IPS-NIHi11 (cell line): ENCODE measurements at regions not wholly inside any gene's neighbourhood (a gene's known extent, or its start where the extent isn't known, plus 50 kb on each side); places are given as distances from the start of the nearest gene placed in this dataset.
"Not testable (repeated sequence)": the region's sequence is repeated elsewhere in the genome, so short reads cannot be mapped to it uniquely, and the experiment has no call there.

Source experiments
- DNase-seq: peaks from one replicate; pipeline ENCODE4 v3.0.0; 2012; ENCODE audit warnings: mixed read lengths, low spot score

DNA sequence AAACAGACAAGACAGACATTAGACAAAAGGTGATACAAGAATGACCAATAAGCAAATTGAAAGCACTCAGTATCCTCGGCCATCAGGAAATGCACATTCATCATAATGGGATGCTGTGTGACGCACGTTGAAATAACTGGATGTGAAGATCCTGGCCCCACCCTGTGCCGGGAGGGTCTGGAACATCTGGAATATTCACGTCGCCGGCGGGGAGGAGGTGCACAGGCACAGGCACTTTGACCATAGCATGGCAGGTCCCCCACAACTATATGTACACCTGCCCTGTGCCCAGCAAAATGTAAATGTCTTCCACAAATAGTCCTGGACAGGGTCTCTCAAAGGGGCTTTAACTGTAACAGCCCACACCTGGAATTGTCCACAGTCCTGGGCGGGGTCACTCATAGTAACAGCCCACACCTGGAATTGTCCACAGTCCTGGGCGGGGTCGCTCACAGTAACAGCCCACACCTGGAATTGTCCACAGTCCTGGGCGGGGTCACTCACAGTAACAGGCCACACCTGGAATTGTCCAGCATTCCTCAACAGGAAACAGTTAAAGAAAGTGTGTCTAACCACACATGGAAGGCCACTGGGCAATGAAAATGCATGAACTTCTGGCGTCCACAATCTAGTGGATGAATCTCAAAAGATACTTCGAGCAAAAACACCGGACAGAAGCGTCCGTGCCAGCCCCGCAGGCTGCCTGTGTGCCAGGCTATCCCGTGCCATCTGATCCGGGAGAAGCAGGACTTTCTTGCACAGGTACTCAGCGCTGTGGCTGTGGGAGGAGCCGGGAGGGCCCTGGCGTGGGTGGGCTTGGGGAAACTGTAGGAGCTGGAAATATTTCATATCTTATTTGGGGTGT lies 113.4 kb downstream of the RTP5 start:
- DNase-seq: no peak

DNA sequence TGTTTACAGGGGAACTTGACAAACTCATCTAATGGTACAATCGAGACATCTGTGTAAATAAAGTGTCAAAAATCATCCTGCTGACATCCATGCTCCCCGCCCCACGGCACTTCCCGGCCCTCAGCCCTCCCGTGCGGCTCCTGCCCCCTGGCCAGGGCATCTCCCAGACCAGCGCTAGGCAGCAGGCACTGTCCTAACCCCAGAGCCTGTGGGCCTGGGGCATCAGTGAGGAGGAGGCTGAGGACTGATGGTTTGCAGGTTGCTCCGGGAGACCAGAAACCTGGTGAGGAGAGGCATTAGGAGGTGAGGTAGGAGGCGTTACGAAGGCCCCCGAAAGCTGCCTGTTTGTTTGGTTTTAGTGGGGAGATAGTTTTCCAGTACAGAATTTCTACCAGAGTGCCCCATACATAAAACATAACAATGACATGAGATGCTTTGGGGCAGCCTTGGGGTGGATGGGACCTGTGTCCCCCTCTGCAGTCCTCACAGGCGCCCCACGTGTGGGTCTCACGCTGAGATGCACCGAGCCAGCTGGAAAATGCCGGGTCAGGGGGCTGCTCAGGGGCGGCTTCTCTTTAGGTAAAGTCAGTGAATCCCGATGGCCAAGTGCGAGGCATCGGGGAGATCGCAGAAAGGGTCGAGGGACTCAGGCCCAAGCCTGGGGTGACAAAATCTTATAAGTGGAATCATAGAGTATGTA lies 114.2 kb downstream of the RTP5 start:
- no peak for DNase-seq

DNA sequence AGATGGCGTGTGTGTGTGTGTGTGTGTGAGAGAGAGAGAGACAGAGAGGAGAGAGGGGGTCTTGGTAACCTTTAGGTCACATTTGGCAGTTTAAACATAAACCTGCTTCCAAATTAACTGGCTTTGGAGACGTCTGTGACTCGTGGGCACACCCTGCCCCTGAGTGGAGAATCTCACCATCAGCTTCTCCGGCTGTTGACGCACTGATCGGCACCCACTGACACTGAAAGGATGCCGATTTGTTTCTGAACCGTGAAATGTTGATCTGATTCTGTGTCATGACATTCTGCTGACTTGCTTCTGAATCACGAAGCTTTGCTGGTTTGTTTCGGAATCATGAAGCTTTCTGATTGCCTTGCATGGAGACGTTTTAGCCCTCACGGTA lies 114.7 kb downstream of the RTP5 start:
- DNase-seq: no peak

DNA sequence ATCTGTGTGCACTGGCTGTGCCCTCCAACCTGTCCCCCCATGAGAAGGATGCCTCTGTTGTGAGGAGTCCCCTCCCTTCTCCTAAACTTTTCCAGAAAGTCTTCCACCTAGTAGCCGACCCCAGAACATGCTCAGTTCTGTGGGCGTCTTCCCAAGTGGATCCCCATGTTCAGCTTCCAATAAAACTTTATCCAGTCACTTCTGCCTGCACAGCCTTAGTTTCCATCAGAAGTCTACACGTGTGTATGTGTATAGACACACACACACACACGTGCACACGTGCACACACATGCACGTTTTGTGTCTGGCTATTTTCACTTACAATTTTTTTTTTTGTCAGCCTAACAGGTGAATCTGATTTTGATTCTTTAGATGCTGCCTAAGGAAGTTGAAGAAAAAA lies 115.1 kb downstream of the RTP5 start:
- no peak for DNase-seq

DNA sequence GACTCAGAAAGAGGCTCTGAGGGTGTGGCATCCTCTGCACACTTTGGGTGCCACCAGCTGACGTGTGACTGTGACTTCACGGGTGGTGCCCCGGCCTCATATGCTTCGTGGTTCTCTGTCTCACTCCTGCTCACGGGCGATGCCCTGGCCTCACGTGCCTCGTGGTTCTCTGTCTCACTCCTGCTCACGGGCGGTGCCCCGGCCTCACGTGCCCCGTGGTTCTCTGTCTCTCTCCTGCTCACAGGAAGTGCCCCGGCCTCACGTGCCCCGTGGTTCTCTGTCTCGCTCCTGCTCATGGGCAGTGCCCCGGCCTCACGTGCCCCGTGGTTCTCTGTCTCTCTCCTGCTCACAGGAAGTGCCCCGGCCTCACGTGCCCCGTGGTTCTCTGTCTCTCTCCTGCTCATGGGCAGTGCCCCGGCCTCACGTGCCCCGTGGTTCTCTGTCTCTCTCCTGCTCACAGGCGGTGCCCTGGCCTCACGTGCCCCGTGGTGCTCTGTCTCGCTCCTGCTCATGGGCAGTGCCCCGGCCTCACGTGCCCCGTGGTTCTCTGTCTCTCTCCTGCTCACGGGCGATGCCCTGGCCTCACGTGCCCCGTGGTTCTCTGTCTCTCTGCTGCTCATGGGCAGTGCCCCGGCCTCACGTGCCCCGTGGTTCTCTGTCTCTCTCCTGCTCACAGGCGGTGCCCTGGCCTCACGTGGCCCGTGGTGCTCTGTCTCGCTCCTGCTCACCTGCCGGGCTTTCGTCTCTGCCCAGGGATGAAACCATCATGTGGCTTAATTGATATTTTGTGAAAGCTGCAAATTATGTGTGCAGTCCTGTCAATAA lies 115.8 kb downstream of the RTP5 start:
- not testable (repeated sequence) for DNase-seq

DNA sequence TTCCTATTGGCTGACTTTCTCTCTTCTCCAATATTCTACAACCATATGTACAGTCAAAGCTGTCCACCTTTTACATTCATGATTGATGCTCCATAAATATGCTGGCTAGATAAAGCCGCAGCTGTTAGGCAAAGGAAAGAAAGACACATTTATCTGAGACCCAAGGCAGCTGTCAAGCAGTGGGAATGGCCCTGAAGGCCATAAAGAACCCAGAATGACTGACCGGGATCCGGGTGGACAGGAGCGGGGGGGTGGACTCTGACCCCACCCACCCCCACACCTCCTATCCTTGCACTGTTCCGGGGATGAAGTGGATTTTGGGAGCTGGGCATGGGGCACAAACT lies 116.4 kb downstream of the RTP5 start:
- no peak for DNase-seq

DNA sequence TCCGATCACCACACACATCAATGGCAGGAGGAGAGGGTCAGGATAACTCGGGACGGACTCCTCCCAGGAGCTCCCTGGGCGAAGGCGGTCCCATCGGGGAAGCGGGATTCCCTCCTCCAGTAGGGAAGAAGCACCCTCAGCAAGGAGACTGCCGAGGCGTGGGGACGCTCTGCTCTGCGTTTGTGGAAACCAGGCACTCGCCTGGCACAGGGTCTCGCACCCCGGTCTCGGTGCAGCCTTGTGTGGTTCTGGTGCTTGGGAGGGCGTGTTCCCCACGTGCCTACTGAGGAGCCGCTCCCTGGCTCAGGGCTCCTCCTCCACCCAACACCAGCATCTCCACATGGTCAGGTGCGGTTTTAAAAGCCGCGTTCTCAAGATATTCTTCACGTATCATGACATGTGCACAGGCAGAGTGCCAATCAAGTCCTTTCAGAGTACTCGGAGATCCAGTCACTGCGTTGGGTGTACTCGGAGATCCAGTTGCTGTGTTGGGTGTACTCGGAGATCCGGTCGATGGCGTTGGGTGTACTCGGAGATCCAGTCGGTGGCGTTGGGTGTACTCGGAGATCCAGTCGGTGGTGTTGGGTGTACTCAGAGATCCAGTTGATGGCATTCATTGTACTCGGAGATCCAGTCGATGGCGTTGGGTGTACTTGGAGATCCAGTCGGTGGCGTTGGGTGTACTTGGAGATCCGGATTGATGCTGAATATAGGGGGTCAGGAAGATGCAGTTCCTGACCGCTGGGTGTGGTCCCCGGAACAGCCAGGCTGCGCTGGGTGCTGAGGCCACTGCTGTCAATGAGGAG lies 117.5 kb downstream of the RTP5 start:
- no peak for DNase-seq

DNA sequence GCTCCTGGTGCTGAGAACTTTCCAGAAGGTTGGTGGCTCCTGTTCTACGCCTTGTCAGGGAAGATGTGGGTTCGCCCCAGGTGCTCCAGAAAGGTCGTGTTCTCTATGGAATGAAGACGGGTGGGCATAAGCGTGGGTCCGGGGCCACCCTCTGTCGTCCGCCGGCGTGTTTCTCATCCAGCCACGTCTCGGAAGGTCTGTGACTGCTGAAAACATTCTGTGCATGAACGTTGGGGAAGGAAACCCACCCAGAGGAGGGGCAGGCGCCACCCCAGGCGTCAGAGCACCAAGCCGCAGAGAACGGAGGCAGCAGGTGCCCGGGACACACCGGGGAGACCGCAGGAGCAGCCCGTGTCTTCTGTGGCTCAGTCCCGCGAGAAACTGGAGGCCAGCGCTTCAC lies 118.2 kb downstream of the RTP5 start:
- DNase-seq: no peak

DNA sequence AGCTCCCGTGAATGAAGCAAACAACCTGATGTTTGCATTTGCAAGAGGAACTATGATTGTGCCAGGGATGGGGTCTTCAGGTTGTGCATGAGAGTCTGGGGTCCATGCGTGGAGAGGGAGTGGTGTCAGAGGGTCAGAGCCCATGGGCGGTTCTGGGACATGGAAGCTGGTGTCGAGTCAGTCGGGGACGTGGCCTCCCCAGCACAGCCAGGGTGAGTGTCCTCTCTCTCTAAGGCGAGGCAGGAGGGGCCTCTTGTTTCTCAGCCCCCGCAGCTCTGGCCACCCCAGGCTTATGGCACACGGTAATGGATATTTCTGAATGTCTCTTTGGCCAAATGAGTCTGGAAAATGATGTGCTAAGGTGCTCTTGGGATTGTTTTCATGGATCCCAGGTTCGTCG lies 118.6 kb downstream of the RTP5 start:
- DNase-seq: no peak

DNA sequence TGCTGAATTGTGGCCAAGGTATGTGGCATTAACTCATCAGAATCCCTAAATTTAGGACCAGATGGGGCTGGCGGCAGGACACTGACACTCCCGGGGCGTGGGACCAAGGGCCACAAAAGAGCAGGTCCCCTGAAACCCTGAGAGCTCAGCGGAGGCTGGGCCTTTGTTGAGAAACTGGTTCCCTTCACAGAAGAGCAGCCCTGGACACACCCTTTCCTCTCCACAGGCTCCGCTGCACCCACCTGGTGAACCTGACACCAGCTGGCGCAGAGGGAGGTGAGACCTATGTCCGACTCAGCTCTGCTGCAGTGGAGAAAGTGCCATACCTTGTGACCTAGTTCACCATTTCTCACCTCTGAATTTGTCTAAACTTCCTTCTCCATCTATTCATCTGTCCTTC lies 119.5 kb downstream of the RTP5 start:
- no peak for DNase-seq

DNA sequence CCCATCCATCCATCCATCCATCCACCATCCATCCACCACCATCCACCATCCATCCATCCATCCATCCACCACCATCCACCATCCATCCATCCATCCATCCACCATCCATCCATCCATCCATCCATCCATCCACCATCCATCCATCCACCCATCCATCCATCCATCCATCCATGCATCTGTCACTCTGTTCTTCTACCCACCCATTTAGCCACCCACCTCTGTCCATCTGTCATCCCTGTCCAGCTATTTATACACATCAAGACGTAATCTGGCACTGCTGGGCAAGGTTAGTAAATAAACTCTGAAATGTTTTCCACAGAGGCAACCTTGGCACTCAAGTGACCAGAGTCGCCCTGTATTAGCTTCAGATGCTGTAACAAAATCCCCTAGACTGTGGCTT lies 120.9 kb downstream of the RTP5 start:
- no peak for DNase-seq

DNA sequence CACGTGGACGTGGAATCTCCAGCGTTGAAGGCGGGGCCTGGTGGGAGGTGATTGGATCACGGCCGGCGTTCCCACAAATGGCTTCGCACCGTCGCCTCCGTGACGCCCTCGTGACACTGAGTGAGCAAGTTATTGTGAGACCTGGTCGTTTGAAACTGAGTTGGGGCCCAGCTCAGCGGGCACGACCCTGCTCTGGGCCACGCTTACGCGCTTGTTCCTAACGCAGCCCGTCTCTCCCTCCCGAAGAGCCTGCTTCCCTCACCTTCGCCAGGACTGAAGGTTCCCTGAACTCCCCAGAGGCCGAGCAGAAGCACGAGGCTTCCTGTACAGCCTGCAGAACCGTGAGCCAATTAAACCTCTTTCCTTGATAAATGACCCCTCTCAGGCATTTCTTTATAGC lies 121.8 kb downstream of the RTP5 start:
- DNase-seq: no peak

DNA sequence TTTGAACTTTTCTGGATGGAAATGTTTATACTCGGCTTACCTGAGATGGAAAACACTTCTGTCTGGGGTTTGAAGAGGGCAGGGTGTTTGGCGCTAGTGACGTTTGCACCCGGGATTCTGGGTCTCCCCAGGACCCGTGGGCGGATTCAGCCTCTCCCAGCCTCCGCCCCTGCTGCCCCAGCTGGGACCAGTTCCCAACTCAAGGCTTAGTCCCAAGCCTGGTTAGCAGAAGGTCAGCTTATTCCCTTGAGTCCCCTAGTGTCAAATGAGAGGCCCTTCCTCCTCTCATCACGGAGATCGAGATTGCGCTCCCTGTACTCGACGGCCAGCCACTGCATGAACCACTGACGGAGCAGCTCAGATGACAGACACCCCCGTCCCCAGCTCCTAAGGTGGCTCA lies 123.2 kb downstream of the RTP5 start:
- DNase-seq: no peak

DNA sequence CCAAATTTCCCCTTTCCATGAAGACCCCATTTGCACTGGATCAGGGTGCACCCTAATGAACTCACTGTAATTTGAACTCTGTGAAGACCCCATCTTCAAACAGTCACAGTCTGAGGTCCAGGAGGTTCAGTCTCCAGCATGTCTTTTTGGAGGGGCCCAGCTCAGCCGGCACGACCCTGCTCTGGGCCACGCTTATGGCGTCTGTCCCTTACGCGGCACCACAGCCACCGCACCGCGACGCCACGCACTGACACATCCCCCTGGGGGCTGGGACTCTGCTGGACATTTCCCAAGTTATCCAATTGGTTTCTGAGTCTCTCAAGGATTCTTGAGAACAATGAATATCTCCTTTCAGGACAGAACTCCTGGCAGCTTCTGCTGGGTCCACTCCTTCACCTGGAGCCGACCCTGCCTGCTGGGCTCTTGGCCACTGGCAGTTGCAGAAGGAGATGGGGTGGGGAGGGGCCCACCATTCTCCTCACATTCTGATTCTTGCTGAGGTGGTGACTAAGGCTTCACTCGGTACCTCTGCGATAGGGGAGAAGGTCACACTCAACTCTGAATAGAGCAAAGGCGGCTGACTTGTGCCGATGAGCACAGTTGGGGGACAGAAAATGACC lies 124.0 kb downstream of the RTP5 start:
- no peak for DNase-seq

DNA sequence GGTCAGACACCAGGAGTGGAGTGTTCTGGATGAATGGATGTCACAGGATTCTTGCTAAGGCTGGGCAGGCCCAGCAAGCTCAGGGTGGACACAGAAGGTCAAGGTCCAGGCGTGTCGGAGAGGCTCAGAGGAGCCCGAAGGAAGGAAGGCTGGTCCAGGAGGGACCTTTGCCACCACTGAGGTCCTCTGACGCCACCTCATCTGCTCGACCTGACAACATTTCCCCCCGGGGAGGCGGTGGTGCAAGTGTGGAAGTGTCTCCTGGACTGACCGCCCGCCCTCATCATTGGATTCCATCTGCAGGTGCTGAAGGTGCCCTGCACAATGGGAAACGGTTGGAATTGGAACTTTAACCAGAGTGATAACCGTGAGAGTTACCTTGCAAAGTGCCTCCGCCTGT lies 124.6 kb downstream of the RTP5 start:
- no peak for DNase-seq

DNA sequence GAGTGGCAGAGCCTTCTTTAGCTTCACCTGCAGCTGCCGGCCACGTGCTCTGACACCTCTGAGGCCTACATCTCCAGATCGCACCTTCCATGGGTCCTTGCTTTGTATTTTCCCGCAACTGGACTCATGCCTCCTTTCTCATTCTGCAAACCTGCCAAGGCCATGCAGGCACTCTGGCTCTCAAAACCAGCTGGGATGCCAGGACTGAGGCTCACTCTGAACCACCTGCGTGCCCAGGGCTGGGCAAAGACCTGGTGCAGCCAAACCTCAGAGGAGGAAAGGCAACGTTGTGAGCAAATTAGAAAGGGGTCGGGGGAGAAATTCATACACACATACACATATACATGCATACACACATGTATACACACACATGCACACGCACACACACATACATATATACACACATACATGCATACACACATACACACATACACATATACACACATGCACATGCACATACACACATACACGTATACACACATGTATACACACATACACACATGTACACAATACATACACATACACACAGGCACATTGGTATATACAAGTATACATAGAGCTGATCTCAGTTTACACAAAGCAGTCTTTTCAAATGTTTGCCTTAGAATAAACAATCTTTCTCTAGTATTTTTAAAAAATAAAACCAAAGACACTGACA lies 125.2 kb downstream of the RTP5 start:
- DNase-seq: no peak

DNA sequence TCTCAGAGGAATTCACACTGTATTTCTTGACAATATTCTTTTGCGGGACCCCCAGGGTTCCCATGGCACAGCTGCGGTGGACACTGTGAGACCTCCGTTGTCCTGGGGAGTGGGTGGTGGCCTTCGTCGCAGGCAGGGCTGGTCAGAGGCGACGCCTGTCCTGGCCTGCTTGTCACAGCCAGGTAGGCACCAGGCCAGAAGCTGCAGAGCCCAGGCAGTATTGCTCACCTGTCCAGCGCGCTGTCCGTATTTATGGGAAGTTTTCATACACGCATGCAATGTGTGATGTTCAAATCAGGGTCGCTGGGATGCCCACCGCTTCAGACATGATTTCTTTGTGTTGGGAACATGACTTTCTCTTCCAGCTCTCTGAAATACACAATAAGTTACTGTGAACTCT lies 126.6 kb downstream of the RTP5 start:
- no peak for DNase-seq

DNA sequence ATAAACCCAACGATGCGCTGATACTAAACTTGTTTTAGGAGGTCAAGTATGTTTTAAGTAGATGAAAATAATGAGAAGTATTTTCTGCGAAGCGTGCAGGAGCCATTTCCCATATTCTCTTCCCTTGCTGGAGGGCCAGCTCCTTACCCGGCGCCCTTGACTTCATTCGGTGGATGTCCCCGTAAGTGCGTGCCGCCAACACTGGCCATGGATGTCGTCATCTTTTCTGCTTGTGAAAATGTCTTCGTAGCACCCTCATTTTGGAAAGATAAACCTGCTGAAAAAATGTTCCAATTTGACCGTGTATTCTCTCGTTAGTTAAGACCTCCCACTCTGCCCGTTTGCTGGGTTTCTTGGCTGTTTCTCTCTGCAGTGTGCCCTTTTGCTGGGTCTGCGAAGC lies 127.5 kb downstream of the RTP5 start:
- no peak for DNase-seq

DNA sequence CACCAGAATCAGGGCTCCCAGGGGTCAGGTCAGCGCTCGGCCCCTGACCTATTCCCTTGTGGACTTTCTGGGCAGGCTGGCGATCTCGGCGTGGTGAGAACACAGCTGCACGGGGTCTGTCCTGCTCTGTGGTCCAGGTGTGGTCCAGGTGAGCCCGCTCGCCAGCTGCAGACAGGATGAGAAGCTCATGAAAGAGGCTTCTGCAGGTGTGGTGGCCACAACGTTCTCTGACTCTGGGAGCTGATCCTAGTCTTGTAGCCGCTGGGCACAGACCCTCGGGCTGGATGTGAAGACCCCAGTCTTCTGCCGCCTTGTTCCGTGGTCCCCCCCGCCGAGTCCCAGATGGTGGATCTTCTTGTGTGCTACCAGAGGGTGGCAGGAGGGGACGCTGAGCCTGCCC lies 129.7 kb downstream of the RTP5 start:
- no peak for DNase-seq

DNA sequence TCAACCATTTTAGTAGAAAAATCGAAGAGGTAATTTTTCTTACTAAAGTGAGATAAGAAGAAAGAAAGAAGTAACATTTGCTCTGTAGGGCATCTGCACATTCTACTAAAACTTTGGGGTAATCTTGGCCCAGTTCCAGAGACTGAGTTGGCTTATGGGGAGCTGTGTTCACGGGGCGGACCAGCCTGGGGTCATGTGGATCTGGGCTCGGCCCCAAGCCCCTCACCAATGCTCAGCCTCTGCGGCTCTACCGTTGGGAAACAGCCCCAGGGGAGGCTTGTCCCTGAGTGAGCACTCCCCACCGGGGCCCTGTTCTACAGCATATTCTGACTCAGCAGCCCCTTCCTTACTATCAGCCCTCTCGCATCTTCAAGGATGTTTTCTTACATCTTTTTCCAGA lies 132.3 kb downstream of the RTP5 start:
- DNase-seq: no peak

DNA sequence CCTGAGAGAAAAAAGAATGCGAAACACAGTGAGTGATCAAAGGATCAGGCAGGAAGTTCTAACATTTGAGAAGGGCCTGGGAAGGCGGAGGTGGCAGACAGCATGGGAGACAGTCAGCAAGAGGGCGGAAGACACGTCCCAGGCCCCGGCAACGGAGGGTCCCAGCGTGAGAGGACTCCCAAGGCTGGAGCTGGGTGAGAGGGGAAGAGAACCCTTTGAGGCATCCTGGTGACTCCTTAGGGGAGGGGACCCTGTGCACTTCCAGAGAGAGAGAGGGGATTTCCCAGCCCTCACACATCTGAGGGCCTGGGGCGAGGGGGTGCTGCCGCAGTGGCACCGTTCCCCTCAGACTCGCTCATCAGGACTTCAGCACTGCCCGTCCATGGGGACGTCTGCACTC lies 133.4 kb downstream of the RTP5 start:
- DNase-seq: no peak
